Prostate gland (tissue), 2 donors: ENCODE measurements at regions not wholly inside any gene's neighbourhood (a gene's known extent, or its start where the extent isn't known, plus 50 kb on each side); places are given as distances from the start of the nearest gene placed in this dataset.

Source experiments
- DNase-seq: peaks from one replicate; pipeline ENCODE4 v3.0.0-alpha.2; 2019; ENCODE audit warnings: low spot score
- H3K27ac ChIP-seq, 2 donors: fragments of 200-600 bp; sonication (generic); 2 replicates each; pipeline ENCODE4 v1.5.1; 2017 to 2019
- H3K27me3 ChIP-seq: fragments of 200-600 bp; sonication (generic); replicated peaks from 2 replicates; pipeline ENCODE4 v1.5.1; 2019; ENCODE audit not compliant: insufficient read depth
- H3K36me3 ChIP-seq, 2 donors: fragments of 200-600 bp; sonication (generic); 1 replicate in 1 of 2; 2 replicates in 1 of 2; pipeline versions ENCODE4 v1.5.1 to v1.8.1; 2017 to 2019
- H3K4me1 ChIP-seq: fragments of 200-600 bp; sonication (generic); replicated peaks from 2 replicates; pipeline ENCODE4 v1.5.1; 2019
- H3K4me3 ChIP-seq, 2 donors: fragments of 200-600 bp; sonication (generic); 2 replicates each; pipeline ENCODE4 v1.5.1; 2017 to 2019
- H3K9me3 ChIP-seq: fragments of 200-600 bp; sonication (generic); 2 replicates; pipeline ENCODE4 v1.5.1; 2017
- POLR2A ChIP-seq: fragments of 450-650 bp; IDR thresholded peaks from one replicate; pipeline ENCODE4 v1.6.1; 2016; ENCODE audit warnings: antibody characterized with exemption, mild to moderate bottlenecking
- POLR2AphosphoS5 ChIP-seq: sonication (generic); formaldehyde crosslinking; IDR thresholded peaks from one replicate; pipeline ENCODE4 v1.6.1; 2017; ENCODE audit warnings: antibody characterized with exemption
- WGBS: methylation state at CpG from one replicate; pipeline ENCODE4 v1.1.5; 2018; 5-methylcytosine and 5-hydroxymethylcytosine counted together
- intact Hi-C: fragments of 100-400 bp; cut with DNase I; formaldehyde crosslinking; loops from one replicate; pipeline ENCODE4 v1.14.2; 2022
- TF ChIP-seq, protein P1 (sequence below), 4 experiments: fragments of 200-600 bp in 2 of 4; fragments of 450-650 bp in 2 of 4; sonication (generic) in 2 of 4; IDR thresholded peaks; 1 replicate in 3 of 4; 2 replicates in 1 of 4; pipeline ENCODE4 v1.5.1; 2016 to 2019; ENCODE audit warnings: antibody characterized with exemption in 4 of 4, mild to moderate bottlenecking in 2 of 4, moderate library complexity in 2 of 4

DNA sequence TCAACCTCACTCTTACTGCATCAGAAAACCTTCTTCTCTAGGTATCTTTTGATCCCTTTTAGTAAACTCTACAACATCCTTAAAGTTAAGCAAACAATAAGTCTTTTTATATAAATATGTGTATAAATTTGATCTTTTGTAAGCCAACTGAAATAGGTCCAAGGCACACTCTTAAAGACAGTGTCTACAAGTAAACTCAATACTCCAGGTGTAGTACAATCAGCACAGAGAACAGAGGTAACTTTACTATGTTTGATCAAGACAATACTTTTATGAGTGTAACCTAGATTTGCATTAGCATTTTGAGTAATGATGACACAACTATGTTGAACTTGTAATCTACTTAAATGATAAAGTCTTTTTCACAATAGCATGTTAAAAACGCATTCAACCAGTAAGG lies 593.1 kb upstream of the CHAC2 start:
- H3K27me3 ChIP-seq, result no peaks in the 10 kb centered on the region
- H3K9me3 ChIP-seq, result no peaks in the 10 kb centered on the region
- TF ChIP-seq POLR2A (no peak), POLR2AphosphoS5 (peak; percentile 74)
- TF ChIP-seq, protein P1, sequence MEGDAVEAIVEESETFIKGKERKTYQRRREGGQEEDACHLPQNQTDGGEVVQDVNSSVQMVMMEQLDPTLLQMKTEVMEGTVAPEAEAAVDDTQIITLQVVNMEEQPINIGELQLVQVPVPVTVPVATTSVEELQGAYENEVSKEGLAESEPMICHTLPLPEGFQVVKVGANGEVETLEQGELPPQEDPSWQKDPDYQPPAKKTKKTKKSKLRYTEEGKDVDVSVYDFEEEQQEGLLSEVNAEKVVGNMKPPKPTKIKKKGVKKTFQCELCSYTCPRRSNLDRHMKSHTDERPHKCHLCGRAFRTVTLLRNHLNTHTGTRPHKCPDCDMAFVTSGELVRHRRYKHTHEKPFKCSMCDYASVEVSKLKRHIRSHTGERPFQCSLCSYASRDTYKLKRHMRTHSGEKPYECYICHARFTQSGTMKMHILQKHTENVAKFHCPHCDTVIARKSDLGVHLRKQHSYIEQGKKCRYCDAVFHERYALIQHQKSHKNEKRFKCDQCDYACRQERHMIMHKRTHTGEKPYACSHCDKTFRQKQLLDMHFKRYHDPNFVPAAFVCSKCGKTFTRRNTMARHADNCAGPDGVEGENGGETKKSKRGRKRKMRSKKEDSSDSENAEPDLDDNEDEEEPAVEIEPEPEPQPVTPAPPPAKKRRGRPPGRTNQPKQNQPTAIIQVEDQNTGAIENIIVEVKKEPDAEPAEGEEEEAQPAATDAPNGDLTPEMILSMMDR (IDR thresholded peaks at IDR 0.05), result no peak
- H3K4me1 ChIP-seq, result no peaks in the 10 kb centered on the region
- WGBS, result 54% methylated on average over 1 of the region's 1 CpG
- no peaks in the 10 kb centered on the region for H3K36me3 ChIP-seq
- no peak overlapping the region for H3K27ac ChIP-seq
- intact Hi-C loops, result no loop called here
- peak; percentile 11 for DNase-seq
- no peak overlapping the region for H3K4me3 ChIP-seq

GRCh38 chr2:53173698-53174455 lies 593.7 kb upstream of the CHAC2 start:
- intact Hi-C loops, result no loop called here
- 72% methylated on average over 7 of the region's 7 CpGs for WGBS
- H3K27ac ChIP-seq, result no peak overlapping the region
- no peaks in the 10 kb centered on the region for H3K27me3 ChIP-seq
- no peak overlapping the region for H3K4me3 ChIP-seq
- no peak for DNase-seq
- no peaks in the 10 kb centered on the region for H3K9me3 ChIP-seq
- no peaks in the 10 kb centered on the region for H3K36me3 ChIP-seq
- H3K4me1 ChIP-seq, result no peaks in the 10 kb centered on the region
- TF ChIP-seq POLR2AphosphoS5, result no peak
- TF ChIP-seq, protein P1 (IDR thresholded peaks at IDR 0.05), result no peak
- no peak for TF ChIP-seq POLR2A

- no peaks in the 10 kb centered on the region for H3K4me1 ChIP-seq
- 38% methylated on average over 1 of the region's 1 CpG for WGBS
- intact Hi-C loops, result no loop called here
- H3K9me3 ChIP-seq, result no peaks in the 10 kb centered on the region
- TF ChIP-seq, protein P1 (IDR thresholded peaks at IDR 0.05), result no peak
- no peak for TF ChIP-seq POLR2AphosphoS5
- no peak for TF ChIP-seq POLR2A
- no peaks in the 10 kb centered on the region for H3K27me3 ChIP-seq
- no peak for DNase-seq
- H3K36me3 ChIP-seq, result no peaks in the 10 kb centered on the region
- H3K4me3 ChIP-seq, result no peak overlapping the region
- H3K27ac ChIP-seq, result no peak overlapping the region
Observed at GRCh38 chr2:53173091-53173490, 594.5 kb upstream of the CHAC2 start.

GRCh38 chr2:53170466-53170865 lies 597.1 kb upstream of the CHAC2 start:
- H3K4me1 ChIP-seq, result no peaks in the 10 kb centered on the region
- no peak for DNase-seq
- WGBS, result 43% methylated on average over 2 of the region's 2 CpGs
- no peaks in the 10 kb centered on the region for H3K27me3 ChIP-seq
- no peak overlapping the region for H3K4me3 ChIP-seq
- TF ChIP-seq, protein P1 (IDR thresholded peaks at IDR 0.05), result no peak
- TF ChIP-seq POLR2AphosphoS5 (no peak), POLR2A (no peak)
- no peaks in the 10 kb centered on the region for H3K36me3 ChIP-seq
- H3K9me3 ChIP-seq, result no peaks in the 10 kb centered on the region
- H3K27ac ChIP-seq, result no peak overlapping the region
- intact Hi-C loops, result no loop called here

- no peak for TF ChIP-seq POLR2AphosphoS5
- TF ChIP-seq, protein P1 (IDR thresholded peaks at IDR 0.05), result no peak
- no peak for TF ChIP-seq POLR2A
- Histone ChIP-seq H3K9me3 (no peaks in the 10 kb centered on the region), H3K27me3 (no peaks in the 10 kb centered on the region), H3K36me3 (no peaks in the 10 kb centered on the region), H3K27ac (no peak overlapping the region), H3K4me3 (no peak overlapping the region), H3K4me1 (no peaks in the 10 kb centered on the region)
- 83% methylated on average over 4 of the region's 4 CpGs for WGBS
- intact Hi-C loops, result no loop called here
- no peak for DNase-seq
Observed at GRCh38 chr2:53167227-53167626, 600.4 kb upstream of the CHAC2 start.
